Neural cell (in vitro differentiated cells): ENCODE measurements at regions not wholly inside any gene's neighbourhood (a gene's known extent, or its start where the extent isn't known, plus 50 kb on each side); places are given as distances from the start of the nearest gene placed in this dataset.

ENCODE experiments used
- H2AFZ ChIP-seq: fragments of 200-600, 300-800 bp; sonication (generic), shearing (Covaris generic); 2 replicates; pipeline ENCODE4 v1.6.0; 2014; ENCODE audit warnings: low read depth, mild to moderate bottlenecking, antibody characterized with exemption, low read length, moderate library complexity
- H3F3A ChIP-seq: fragments of 200-600 bp; shearing (Covaris generic); 2 replicates; pipeline ENCODE4 v1.6.1; 2016; ENCODE audit warnings: mild to moderate bottlenecking, moderate library complexity, mixed read lengths, antibody characterized with exemption, low read length; ENCODE audit not compliant: insufficient read depth, poor library complexity, severe bottlenecking
- H3K27ac ChIP-seq: fragments of 200-600, 300-800 bp; sonication (generic), shearing (Covaris generic); 2 replicates; pipeline ENCODE4 v1.5.1; 2014; ENCODE audit warnings: mild to moderate bottlenecking, low read length, moderate library complexity
- H3K27me3 ChIP-seq: fragments of 300-800, 200-600 bp; sonication (generic), shearing (Covaris generic); 2 replicates; pipeline ENCODE4 v1.6.0; 2014; ENCODE audit warnings: mild to moderate bottlenecking, low read depth, low read length, moderate library complexity; ENCODE audit not compliant: insufficient read depth
- H3K36me3 ChIP-seq: fragments of 300-800, 200-600 bp; sonication (generic), shearing (Covaris generic); 2 replicates; pipeline ENCODE4 v1.5.1; 2014; ENCODE audit warnings: mild to moderate bottlenecking, antibody characterized with exemption, low read length, moderate library complexity; ENCODE audit not compliant: insufficient read depth
- H3K4me2 ChIP-seq: fragments of 300-800, 200-600 bp; sonication (generic), shearing (Covaris generic); 2 replicates; pipeline ENCODE4 v1.6.0; 2014; ENCODE audit warnings: mild to moderate bottlenecking, low read length
- H3K4me3 ChIP-seq: fragments of 300-800, 200-600 bp; sonication (generic), shearing (Covaris generic); 2 replicates; pipeline ENCODE4 v1.5.1; 2014; ENCODE audit warnings: mild to moderate bottlenecking, low read length, moderate library complexity
- H3K79me2 ChIP-seq: fragments of 200-600 bp; shearing (Covaris generic); replicated peaks from 2 replicates; pipeline ENCODE4 v1.6.0; 2014; ENCODE audit warnings: mild to moderate bottlenecking, low read length, moderate library complexity; ENCODE audit not compliant: insufficient read depth
- H3K9ac ChIP-seq: fragments of 300-800, 200-600 bp; sonication (generic), shearing (Covaris generic); 2 replicates; pipeline ENCODE4 v1.6.1; 2016; ENCODE audit warnings: mild to moderate bottlenecking, low read length, mixed read lengths
- H3K9me2 ChIP-seq: fragments of 200-600 bp; shearing (Covaris generic); 2 replicates; pipeline ENCODE4 v1.6.1; 2016; ENCODE audit warnings: mild to moderate bottlenecking, low read length, mixed read lengths; ENCODE audit not compliant: insufficient read depth
- H3K9me3 ChIP-seq: fragments of 200-600, 300-800 bp; sonication (generic), shearing (Covaris generic); 2 replicates; pipeline ENCODE4 v1.6.1; 2016; ENCODE audit warnings: mild to moderate bottlenecking, mixed run types, low read length, moderate library complexity, mixed read lengths
- H4K20me1 ChIP-seq: fragments of 200-600 bp; shearing (Covaris generic); 2 replicates; pipeline ENCODE4 v1.6.1; 2016; ENCODE audit warnings: mild to moderate bottlenecking, mixed run types; ENCODE audit not compliant: insufficient read depth
- EP300 ChIP-seq: fragments of 450-650 bp; conservative IDR thresholded peaks from 2 replicates; pipeline ENCODE4 v1.6.1; 2014; ENCODE audit warnings: antibody characterized with exemption, mild to moderate bottlenecking, moderate library complexity; ENCODE audit not compliant: poor library complexity, severe bottlenecking
- EZH2 ChIP-seq: fragments of 200-600, 300-800 bp; shearing (Covaris generic), sonication (generic); IDR thresholded peaks from 2 replicates; pipeline ENCODE4 v1.6.1; 2014; ENCODE audit warnings: antibody characterized with exemption, low read length, borderline replicate concordance, mild to moderate bottlenecking; ENCODE audit not compliant: insufficient read depth, poor library complexity, severe bottlenecking
- MXI1 ChIP-seq: fragments of 450-650 bp; conservative IDR thresholded peaks from 2 replicates; pipeline ENCODE4 v1.6.1; 2014; ENCODE audit warnings: antibody characterized with exemption, mild to moderate bottlenecking; ENCODE audit not compliant: poor library complexity, severe bottlenecking
- POLR2AphosphoS5 ChIP-seq: IDR thresholded peaks from 2 replicates; pipeline ENCODE4 v1.6.1; 2012
- RAD21 ChIP-seq: fragments of 450-650 bp; conservative IDR thresholded peaks from 2 replicates; pipeline ENCODE4 v1.6.1; 2014; ENCODE audit warnings: antibody characterized with exemption, mild to moderate bottlenecking, moderate library complexity
- SMC3 ChIP-seq: fragments of 450-650 bp; conservative IDR thresholded peaks from 2 replicates; pipeline ENCODE4 v1.6.1; 2014; ENCODE audit warnings: antibody characterized with exemption, mild to moderate bottlenecking, moderate library complexity; ENCODE audit not compliant: poor library complexity
- TAF1 ChIP-seq: IDR thresholded peaks from 2 replicates; pipeline ENCODE4 v1.6.1; 2012; ENCODE audit warnings: low read depth
- TF ChIP-seq, protein P1 (sequence below): fragments of 450-650 bp; IDR thresholded peaks from 2 replicates; pipeline ENCODE4 v1.5.1; 2014; ENCODE audit warnings: antibody characterized with exemption, mild to moderate bottlenecking, moderate library complexity; ENCODE audit not compliant: poor library complexity, severe bottlenecking
- TF ChIP-seq, protein P2 (sequence below): IDR thresholded peaks from 2 replicates; pipeline ENCODE4 v1.6.1; 2012; ENCODE audit warnings: borderline replicate concordance

DNA sequence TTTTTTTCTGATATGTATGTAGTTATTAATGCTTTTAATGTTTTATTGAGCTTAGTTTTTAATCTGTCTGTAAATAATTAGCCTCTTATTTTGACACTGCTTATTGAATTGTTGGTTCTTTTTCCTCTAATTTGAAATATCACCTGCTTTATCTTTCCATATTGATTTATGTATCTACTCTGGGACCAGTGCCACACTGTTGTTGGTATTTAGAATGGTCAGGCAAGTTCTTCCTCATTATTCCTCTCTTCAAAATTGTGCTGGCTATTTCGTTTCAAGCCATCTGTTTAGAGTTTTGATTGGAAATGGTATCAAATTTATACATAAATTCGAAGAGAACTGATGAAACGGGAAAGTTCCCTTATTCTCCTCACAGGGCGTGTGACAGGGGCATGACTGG lies 96.8 kb upstream of the APP start (continued):
- TF ChIP-seq MXI1, result no peak

DNA sequence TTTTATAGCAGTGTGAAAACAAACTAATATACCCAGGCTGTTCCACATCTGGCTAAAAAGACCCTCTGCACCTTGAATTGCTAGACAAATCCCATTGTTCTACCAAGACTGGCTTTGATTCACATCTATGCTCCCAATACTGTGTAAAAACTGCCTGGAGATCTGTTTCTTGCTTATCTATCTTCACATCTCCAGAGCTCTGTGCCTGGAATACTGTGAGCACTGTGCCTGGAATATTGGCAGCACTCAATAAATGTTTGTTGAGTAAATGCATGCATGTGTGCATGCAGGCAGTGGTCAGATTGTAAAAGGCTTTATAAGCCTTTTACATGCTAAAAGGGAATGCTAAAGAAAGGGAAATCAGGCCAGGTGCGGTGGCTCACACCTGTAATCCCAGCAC lies 75.5 kb upstream of the APP start:
- Histone ChIP-seq H3K79me2 (no peaks in the 10 kb centered on the region), H3F3A (no peaks in the 10 kb centered on the region), H3K9me2 (no peaks in the 10 kb centered on the region), H2AFZ (no peak overlapping the region), H3K9me3 (no peaks in the 10 kb centered on the region), H3K4me2 (no peak overlapping the region), H3K27me3 (no peaks in the 10 kb centered on the region), H4K20me1 (no peaks in the 10 kb centered on the region), H3K9ac (no peak overlapping the region), H3K27ac (no peak overlapping the region), H3K36me3 (no peaks in the 10 kb centered on the region), H3K4me3 (no peak overlapping the region)
- TF ChIP-seq EP300, result no peak
- TF ChIP-seq, protein P1, sequence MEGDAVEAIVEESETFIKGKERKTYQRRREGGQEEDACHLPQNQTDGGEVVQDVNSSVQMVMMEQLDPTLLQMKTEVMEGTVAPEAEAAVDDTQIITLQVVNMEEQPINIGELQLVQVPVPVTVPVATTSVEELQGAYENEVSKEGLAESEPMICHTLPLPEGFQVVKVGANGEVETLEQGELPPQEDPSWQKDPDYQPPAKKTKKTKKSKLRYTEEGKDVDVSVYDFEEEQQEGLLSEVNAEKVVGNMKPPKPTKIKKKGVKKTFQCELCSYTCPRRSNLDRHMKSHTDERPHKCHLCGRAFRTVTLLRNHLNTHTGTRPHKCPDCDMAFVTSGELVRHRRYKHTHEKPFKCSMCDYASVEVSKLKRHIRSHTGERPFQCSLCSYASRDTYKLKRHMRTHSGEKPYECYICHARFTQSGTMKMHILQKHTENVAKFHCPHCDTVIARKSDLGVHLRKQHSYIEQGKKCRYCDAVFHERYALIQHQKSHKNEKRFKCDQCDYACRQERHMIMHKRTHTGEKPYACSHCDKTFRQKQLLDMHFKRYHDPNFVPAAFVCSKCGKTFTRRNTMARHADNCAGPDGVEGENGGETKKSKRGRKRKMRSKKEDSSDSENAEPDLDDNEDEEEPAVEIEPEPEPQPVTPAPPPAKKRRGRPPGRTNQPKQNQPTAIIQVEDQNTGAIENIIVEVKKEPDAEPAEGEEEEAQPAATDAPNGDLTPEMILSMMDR, result no peak
- TF ChIP-seq, protein P2, sequence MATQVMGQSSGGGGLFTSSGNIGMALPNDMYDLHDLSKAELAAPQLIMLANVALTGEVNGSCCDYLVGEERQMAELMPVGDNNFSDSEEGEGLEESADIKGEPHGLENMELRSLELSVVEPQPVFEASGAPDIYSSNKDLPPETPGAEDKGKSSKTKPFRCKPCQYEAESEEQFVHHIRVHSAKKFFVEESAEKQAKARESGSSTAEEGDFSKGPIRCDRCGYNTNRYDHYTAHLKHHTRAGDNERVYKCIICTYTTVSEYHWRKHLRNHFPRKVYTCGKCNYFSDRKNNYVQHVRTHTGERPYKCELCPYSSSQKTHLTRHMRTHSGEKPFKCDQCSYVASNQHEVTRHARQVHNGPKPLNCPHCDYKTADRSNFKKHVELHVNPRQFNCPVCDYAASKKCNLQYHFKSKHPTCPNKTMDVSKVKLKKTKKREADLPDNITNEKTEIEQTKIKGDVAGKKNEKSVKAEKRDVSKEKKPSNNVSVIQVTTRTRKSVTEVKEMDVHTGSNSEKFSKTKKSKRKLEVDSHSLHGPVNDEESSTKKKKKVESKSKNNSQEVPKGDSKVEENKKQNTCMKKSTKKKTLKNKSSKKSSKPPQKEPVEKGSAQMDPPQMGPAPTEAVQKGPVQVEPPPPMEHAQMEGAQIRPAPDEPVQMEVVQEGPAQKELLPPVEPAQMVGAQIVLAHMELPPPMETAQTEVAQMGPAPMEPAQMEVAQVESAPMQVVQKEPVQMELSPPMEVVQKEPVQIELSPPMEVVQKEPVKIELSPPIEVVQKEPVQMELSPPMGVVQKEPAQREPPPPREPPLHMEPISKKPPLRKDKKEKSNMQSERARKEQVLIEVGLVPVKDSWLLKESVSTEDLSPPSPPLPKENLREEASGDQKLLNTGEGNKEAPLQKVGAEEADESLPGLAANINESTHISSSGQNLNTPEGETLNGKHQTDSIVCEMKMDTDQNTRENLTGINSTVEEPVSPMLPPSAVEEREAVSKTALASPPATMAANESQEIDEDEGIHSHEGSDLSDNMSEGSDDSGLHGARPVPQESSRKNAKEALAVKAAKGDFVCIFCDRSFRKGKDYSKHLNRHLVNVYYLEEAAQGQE, result no peak
- no peak for TF ChIP-seq POLR2AphosphoS5
- TF ChIP-seq EZH2, result no peak
- TF ChIP-seq TAF1, result no peak
- no peak for TF ChIP-seq RAD21
- no peak for TF ChIP-seq SMC3
- no peak for TF ChIP-seq MXI1

DNA sequence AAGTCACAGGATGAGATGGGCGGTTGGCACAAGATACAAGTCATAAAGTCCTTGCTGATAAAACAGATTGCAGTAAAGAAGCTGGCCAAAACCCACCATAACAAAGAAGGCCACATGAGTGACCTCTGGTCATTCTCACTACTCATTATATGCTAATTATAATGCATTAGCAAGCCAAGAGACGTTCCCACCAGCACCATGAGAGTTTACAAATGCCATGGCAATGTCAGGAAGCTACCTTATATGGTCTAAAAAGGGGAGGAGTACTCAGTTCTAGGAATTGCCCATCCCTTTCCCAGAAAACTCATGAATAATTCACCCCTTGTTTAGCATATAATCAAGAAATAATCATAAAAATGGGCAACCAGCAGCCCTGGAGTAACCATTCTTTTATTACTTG lies 74.9 kb upstream of the APP start:
- Histone ChIP-seq H3K9me3 (no peaks in the 10 kb centered on the region), H3K27ac (no peak overlapping the region), H4K20me1 (no peaks in the 10 kb centered on the region), H3K27me3 (no peaks in the 10 kb centered on the region), H2AFZ (no peak overlapping the region), H3K79me2 (no peaks in the 10 kb centered on the region), H3K9ac (no peak overlapping the region), H3K36me3 (no peaks in the 10 kb centered on the region), H3K4me2 (no peak overlapping the region), H3F3A (no peaks in the 10 kb centered on the region), H3K4me3 (no peak overlapping the region), H3K9me2 (no peaks in the 10 kb centered on the region)
- TF ChIP-seq, protein P1, result no peak
- TF ChIP-seq EP300 (no peak), MXI1 (no peak), TAF1 (no peak), SMC3 (no peak), RAD21 (no peak), EZH2 (no peak), POLR2AphosphoS5 (no peak)
- TF ChIP-seq, protein P2, result no peak
